BJ (cell line): ENCODE measurements at regions not wholly inside any gene's neighbourhood (a gene's known extent, or its start where the extent isn't known, plus 50 kb on each side); places are given as distances from the start of the nearest gene placed in this dataset.
"Not testable (repeated sequence)": the region's sequence is repeated elsewhere in the genome, so short reads cannot be mapped to it uniquely, and the experiment has no call there.

Experiments
- CTCF ChIA-PET: fragments of 350-600 bp; formaldehyde crosslinking; extraction: SDS; loops from one replicate; lab custom pipeline; 2021; ENCODE audit warnings: antibody characterized with exemption, inconsistent platforms; lab: Yijun Ruan, JAX
- POLR2A ChIA-PET: fragments of 300-600 bp; sonication (Branson Sonifier 250); formaldehyde crosslinking; extraction: SDS; loops from one replicate; lab custom pipeline; 2021; ENCODE audit warnings: antibody characterized with exemption; lab: Charles Lee
- DNase-seq: peaks from one replicate; pipeline ENCODE4 v3.0.0-alpha.2; 2011; ENCODE audit warnings: low read depth
- H3K27me3 ChIP-seq: 2 replicates; pipeline ENCODE4 v1.6.0; 2011; ENCODE audit warnings: low read length; ENCODE audit not compliant: control insufficient read depth, insufficient read depth
- H3K36me3 ChIP-seq: 2 replicates; pipeline ENCODE4 v1.5.1; 2011; ENCODE audit warnings: low read length; ENCODE audit not compliant: control insufficient read depth, insufficient read depth
- H3K4me3 ChIP-seq: 2 replicates; pipeline ENCODE4 v1.5.1; 2011; ENCODE audit warnings: low read depth, mild to moderate bottlenecking, control low read depth, low read length
- TF ChIP-seq, protein P1 (sequence below): IDR thresholded peaks from 2 replicates; pipeline ENCODE4 v1.5.1; 2011; ENCODE audit warnings: low read depth, mild to moderate bottlenecking, control low read depth, inconsistent platforms, low read length, moderate library complexity; ENCODE audit not compliant: insufficient read depth

DNA sequence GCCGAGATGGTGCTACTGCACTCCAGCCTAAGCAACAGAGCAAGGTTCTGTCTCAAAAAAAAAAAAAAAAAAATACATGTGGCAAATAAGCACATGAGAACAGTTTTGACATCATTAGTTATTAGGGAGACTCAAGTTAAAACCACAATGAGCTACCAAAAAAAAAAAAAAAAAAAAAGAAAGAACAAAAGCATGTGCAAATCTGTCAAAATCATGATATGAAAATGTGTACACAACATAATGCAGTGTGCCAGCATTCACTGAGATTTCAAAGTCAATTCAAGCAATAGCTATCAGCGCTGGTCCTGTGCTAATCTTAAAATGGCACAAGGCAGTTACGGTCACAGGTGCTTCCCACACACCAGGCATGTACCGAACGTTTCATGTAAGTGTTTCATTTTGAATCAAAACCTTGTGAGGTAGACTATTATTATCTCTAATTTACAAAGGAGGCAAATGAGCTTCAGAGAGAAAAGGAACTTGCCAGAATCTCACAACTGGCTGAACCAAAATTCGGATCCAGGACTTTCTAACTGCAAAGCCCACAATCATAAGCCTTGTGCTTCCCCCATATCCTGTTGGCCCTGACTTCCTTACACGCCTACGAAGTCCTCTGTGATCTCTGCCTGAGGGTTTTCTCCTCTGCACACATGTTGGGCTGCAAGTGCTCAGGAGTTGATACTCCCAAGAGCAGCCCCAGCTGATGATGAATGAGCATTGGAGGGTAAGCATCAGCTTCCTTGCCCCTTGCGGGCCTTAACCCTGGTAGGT is 200.1 kb upstream of the PROK2 start:
- TF ChIP-seq, protein P1, sequence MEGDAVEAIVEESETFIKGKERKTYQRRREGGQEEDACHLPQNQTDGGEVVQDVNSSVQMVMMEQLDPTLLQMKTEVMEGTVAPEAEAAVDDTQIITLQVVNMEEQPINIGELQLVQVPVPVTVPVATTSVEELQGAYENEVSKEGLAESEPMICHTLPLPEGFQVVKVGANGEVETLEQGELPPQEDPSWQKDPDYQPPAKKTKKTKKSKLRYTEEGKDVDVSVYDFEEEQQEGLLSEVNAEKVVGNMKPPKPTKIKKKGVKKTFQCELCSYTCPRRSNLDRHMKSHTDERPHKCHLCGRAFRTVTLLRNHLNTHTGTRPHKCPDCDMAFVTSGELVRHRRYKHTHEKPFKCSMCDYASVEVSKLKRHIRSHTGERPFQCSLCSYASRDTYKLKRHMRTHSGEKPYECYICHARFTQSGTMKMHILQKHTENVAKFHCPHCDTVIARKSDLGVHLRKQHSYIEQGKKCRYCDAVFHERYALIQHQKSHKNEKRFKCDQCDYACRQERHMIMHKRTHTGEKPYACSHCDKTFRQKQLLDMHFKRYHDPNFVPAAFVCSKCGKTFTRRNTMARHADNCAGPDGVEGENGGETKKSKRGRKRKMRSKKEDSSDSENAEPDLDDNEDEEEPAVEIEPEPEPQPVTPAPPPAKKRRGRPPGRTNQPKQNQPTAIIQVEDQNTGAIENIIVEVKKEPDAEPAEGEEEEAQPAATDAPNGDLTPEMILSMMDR = no peak
- POLR2A ChIA-PET = interaction anchor here (0.6 kb wide), 2 partner anchors 23 to 47 kb away, joined by 3 to 5 read pairs; no protein-coding TSS in a partner anchor
- Histone ChIP-seq H3K27me3 (no peaks in the 10 kb centered on the region), H3K36me3 (no peaks in the 10 kb centered on the region), H3K4me3 (no peak overlapping the region)
- CTCF ChIA-PET = interaction anchor here (0.6 kb wide), 1 partner anchor 459 kb away, joined by 7 read pairs; no protein-coding TSS in a partner anchor
- DNase-seq = no peak

DNA sequence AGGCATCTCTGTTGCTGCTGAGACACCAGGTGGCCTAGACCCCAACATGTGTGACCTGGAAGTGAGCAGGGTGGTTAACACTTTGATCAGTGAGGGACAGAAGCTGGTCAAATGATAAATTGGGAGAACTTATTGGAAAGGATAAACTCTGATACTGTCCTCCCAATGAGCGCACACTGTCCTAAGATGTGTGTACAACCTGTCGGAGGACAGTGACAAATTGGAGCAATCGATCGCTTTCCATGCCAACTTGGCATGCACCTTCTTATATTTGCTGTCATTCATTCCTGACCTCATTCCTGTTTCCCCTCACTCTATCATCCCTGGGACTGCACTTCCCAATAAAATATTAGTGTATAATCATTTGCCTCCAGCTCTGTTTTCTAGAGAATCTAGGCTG is 198.7 kb upstream of the PROK2 start:
- H3K27me3 ChIP-seq = no peaks in the 10 kb centered on the region
- no peak overlapping the region for H3K4me3 ChIP-seq
- no peaks in the 10 kb centered on the region for H3K36me3 ChIP-seq
- TF ChIP-seq, protein P1 = no peak
- DNase-seq = no peak
- ChIA-PET CTCF (interaction anchor here (1.0 kb wide), 1 partner anchor 10 kb away, joined by 3 read pairs; no protein-coding TSS in a partner anchor), POLR2A (no interaction called here)

DNA sequence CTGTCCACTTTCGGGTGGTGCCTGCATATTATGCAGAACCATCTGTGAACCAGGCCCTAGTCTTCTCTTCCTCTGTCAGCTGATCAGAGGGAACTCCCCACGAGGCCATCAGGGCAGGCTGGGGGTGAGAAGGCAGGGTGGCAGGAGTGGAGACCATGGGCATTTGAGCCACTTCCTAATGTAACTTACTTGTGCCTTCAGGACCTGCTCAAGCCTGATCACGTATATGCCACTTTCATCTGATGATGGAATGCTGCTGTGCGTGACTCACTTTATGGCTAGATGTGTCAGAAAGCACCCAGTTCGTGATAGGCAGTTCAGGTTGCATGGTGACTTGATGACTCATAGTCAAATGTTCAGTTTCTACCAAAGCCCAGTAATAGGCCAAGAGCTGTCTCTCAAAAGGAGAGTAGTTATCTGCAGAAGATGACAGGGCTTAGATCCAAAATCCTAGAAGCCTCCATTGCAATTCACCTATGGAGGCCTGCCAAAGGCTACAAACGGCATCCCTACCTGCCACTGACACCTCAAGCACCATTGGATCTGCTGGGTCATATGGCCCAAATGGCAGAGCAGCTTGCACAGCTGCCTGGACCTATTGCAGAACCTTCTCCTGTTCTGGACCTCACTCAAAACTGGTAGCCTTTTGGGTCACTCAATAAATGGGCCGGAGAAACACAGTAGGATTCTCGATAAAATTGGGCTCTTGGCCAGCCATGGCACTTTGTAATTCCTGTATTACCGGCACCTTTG is 197.7 kb upstream of the PROK2 start:
- H3K36me3 ChIP-seq, H3K27me3 ChIP-seq, H3K4me3 ChIP-seq, POLR2A ChIA-PET: not testable (repeated sequence)
- CTCF ChIA-PET = interaction anchor here (1.0 kb wide), 1 partner anchor 27 kb away, joined by 3 read pairs; no protein-coding TSS in a partner anchor
- DNase-seq = peak; percentile 68

DNA sequence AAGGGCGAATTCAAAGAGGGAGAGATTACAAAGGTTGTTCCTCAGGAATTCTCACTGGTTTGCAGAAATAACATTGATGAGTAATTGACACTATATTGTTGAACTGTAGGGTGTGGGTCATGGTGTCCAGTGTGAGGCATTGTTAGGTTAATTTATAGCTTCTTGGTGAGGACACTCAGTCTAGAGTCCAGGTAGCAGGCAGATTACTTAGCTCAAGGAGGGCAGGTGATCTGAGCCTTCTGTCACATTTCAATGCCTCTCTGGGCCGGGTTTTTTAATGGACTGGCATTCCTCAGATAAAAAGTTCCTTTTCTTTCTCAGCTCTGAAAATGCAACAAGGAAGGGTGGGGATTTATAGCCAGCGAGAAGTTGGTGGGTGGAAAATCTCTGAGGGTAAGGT is 194.2 kb upstream of the PROK2 start:
- ChIA-PET POLR2A (no interaction called here), CTCF (no interaction called here)
- Histone ChIP-seq H3K4me3 (no peak overlapping the region), H3K36me3 (no peaks in the 10 kb centered on the region), H3K27me3 (no peaks in the 10 kb centered on the region)
- no peak for DNase-seq
- TF ChIP-seq, protein P1 = no peak

DNA sequence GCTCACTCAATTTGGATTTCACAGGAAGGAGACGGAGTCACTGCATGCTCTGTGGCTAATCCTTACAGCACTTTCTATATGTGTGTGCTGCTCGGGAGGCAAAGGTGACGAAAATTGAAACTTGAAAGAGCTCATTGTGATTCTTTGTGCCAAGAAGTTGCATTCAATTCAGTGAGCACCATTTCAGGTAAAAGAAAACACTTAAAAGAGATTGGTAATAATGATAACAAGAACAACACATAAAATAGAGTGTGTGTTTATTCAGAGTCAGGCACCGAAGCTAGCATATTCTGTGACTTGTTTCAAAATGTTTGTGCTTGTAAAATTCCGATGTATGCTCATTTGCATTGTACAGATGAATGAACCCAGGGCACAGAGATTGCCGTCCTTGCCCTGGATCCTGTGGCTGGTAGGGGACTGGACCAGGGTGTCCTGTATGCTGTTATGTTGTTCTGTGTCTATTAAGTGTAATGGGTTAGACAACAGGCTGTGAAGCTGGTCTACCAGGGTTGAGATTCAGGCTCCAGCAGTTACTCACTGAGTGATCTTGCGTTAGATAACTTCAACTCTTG is 193.3 kb upstream of the PROK2 start:
- CTCF ChIA-PET = interaction anchor here (1.2 to 2.2 kb wide), 3 partner anchors 9 to 23 kb away, joined by 3 to 5 read pairs (median 4); no protein-coding TSS in a partner anchor
- Histone ChIP-seq H3K27me3 (no peaks in the 10 kb centered on the region), H3K4me3 (no peak overlapping the region), H3K36me3 (no peaks in the 10 kb centered on the region)
- DNase-seq = no peak
- POLR2A ChIA-PET = no interaction called here
- TF ChIP-seq, protein P1 = no peak
